HL-60 (cell line): ENCODE measurements at regions not wholly inside any gene's neighbourhood (a gene's known extent, or its start where the extent isn't known, plus 50 kb on each side); places are given as distances from the start of the nearest gene placed in this dataset.

Experiments used
- DNase-seq, 2 experiments: peaks; one replicate each; pipeline ENCODE4 v3.0.0-alpha.2; 2010 to 2020; ENCODE audit warnings: low read depth in 1 of 2, low spot score in 1 of 2
- H3K27ac ChIP-seq: fragments of 250-450 bp; sonication (Bioruptor Pico); replicated peaks from 2 replicates; pipeline ENCODE4 v1.5.1; 2020; ENCODE audit warnings: mild to moderate bottlenecking, moderate library complexity
- H3K27me3 ChIP-seq: fragments of 250-450 bp; sonication (Bioruptor Pico); 2 replicates; pipeline ENCODE4 v1.5.1; 2021; ENCODE audit warnings: mild to moderate bottlenecking, moderate library complexity; ENCODE audit not compliant: insufficient read depth, poor library complexity, severe bottlenecking
- H3K4me3 ChIP-seq: replicated peaks from 2 replicates; pipeline ENCODE4 v1.5.1; 2011; ENCODE audit warnings: mild to moderate bottlenecking, control low read depth, low read length; ENCODE audit not compliant: insufficient read depth
- GABPA ChIP-seq: IDR thresholded peaks from 2 replicates; pipeline ENCODE4 v1.6.1; 2012; ENCODE audit warnings: low read depth
- POLR2AphosphoS5 ChIP-seq: IDR thresholded peaks from 2 replicates; pipeline ENCODE4 v1.6.1; 2012; ENCODE audit warnings: low read depth
- SPI1 ChIP-seq: IDR thresholded peaks from 2 replicates; pipeline ENCODE4 v1.6.1; 2012; ENCODE audit warnings: low read depth, mild to moderate bottlenecking, borderline replicate concordance
- TF ChIP-seq, protein P1 (sequence below): IDR thresholded peaks from 2 replicates; pipeline ENCODE4 v1.6.1; 2012; ENCODE audit warnings: low read depth; ENCODE audit not compliant: insufficient replicate concordance
- TF ChIP-seq, protein P2 (sequence below): IDR thresholded peaks from one replicate; pipeline ENCODE4 v1.5.1; 2011; ENCODE audit warnings: low read length, control low read depth, inconsistent platforms; ENCODE audit not compliant: insufficient read depth

DNA sequence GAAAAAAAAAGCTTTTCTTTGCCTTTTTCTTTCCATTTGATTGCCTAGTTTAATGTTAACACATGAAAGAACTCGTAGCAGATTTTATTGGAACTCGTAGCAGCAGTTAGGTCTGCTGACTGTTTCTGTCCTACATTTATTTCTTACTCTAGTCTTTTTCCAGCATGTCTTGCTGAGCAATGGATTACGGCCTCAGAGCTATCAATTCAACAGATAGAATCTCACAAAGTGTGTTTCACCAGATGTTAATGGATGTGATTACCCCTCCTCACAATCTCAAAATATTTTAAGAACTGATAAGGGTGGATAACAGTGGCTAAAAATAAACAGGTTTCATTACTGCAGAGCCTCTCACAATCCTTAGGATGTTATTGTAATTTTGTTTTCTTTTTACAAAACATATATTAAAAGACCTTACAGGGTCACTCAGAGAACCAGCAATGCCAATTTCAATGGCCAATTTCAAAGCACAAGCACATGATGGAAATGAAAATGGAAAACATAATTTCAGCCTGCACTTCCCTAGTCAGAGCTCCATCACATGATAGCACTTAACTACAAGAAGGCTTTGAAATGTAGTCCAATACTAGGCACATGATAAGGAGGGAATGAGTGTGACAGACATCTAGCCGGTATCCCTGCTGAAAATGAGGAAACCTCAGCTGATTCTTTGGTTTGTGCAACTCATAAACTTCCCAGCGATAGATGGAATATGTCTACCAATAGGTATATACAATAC, 838.1 kb upstream of the SEMA6D start:
- TF ChIP-seq, protein P1, sequence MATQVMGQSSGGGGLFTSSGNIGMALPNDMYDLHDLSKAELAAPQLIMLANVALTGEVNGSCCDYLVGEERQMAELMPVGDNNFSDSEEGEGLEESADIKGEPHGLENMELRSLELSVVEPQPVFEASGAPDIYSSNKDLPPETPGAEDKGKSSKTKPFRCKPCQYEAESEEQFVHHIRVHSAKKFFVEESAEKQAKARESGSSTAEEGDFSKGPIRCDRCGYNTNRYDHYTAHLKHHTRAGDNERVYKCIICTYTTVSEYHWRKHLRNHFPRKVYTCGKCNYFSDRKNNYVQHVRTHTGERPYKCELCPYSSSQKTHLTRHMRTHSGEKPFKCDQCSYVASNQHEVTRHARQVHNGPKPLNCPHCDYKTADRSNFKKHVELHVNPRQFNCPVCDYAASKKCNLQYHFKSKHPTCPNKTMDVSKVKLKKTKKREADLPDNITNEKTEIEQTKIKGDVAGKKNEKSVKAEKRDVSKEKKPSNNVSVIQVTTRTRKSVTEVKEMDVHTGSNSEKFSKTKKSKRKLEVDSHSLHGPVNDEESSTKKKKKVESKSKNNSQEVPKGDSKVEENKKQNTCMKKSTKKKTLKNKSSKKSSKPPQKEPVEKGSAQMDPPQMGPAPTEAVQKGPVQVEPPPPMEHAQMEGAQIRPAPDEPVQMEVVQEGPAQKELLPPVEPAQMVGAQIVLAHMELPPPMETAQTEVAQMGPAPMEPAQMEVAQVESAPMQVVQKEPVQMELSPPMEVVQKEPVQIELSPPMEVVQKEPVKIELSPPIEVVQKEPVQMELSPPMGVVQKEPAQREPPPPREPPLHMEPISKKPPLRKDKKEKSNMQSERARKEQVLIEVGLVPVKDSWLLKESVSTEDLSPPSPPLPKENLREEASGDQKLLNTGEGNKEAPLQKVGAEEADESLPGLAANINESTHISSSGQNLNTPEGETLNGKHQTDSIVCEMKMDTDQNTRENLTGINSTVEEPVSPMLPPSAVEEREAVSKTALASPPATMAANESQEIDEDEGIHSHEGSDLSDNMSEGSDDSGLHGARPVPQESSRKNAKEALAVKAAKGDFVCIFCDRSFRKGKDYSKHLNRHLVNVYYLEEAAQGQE = no peak
- TF ChIP-seq, protein P2, sequence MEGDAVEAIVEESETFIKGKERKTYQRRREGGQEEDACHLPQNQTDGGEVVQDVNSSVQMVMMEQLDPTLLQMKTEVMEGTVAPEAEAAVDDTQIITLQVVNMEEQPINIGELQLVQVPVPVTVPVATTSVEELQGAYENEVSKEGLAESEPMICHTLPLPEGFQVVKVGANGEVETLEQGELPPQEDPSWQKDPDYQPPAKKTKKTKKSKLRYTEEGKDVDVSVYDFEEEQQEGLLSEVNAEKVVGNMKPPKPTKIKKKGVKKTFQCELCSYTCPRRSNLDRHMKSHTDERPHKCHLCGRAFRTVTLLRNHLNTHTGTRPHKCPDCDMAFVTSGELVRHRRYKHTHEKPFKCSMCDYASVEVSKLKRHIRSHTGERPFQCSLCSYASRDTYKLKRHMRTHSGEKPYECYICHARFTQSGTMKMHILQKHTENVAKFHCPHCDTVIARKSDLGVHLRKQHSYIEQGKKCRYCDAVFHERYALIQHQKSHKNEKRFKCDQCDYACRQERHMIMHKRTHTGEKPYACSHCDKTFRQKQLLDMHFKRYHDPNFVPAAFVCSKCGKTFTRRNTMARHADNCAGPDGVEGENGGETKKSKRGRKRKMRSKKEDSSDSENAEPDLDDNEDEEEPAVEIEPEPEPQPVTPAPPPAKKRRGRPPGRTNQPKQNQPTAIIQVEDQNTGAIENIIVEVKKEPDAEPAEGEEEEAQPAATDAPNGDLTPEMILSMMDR = no peak
- no peak for TF ChIP-seq SPI1
- no peak for TF ChIP-seq POLR2AphosphoS5
- TF ChIP-seq GABPA = no peak
- Histone ChIP-seq H3K27ac (no peak overlapping the region), H3K27me3 (no peaks in the 10 kb centered on the region), H3K4me3 (no peak overlapping the region)
- no peak for DNase-seq

DNA sequence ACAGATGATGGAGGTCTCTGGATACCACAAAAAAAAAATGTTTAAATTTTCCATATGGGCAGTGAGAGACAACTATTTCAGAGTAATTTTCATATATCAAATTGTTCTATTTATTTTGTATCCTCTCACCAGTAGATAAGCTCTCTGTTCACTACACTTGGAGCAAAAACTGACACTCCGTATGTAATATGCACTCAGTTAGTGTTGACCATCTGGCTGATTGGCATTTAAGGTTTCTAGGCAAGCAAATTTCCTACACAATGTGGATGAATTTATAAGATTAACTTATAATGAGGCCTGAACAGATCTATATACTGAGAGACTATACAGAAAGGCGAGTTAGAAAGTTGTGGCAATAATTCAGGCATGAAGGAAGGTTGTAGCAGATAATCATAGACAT, 836.5 kb upstream of the SEMA6D start:
- TF ChIP-seq POLR2AphosphoS5 = no peak
- Histone ChIP-seq H3K27me3 (no peaks in the 10 kb centered on the region), H3K4me3 (no peak overlapping the region), H3K27ac (no peak overlapping the region)
- DNase-seq = no peak

DNA sequence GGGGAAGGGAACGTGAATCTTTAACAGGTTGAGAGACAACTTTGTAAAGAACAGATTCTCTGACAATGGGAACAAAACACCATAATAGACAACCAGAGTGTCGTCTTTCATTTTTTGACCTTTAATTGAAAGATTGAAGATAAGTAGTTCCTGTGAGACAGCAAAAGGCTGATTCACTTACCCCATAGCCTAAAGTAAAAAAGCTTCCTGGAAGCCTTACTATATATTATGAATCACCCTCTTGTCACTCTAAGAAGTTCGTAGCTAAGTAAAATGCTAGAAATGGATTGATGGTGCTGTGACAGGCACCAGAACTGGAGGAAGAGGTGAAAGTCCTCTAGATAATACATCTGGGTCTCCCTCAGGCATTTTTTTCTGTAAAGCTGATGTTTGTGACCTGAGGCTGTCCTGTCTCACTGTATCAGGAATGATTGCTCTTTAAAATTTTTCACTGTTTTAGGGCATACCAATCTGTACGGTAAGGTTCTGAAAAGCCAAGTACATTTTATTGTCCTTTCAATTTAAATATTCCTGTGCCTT, 824.6 kb upstream of the SEMA6D start:
- no peak for DNase-seq
- Histone ChIP-seq H3K27ac (no peak overlapping the region), H3K4me3 (no peak overlapping the region)

More for the DNA sequence above, 824.6 kb upstream of the SEMA6D start:
- H3K27me3 ChIP-seq = no peaks in the 10 kb centered on the region
- TF ChIP-seq, protein P2 = no peak
- TF ChIP-seq POLR2AphosphoS5 (no peak), GABPA (no peak), SPI1 (no peak)
- TF ChIP-seq, protein P1 = no peak
